Endothelial cell of umbilical vein (primary cell): ENCODE measurements at regions not wholly inside any gene's neighbourhood (a gene's known extent, or its start where the extent isn't known, plus 50 kb on each side); places are given as distances from the start of the nearest gene placed in this dataset.

ENCODE experiments used
- BruUV-seq: library from RNA; stranded (reverse); fragments of 400-500 nt; replicated peaks from 2 replicates; lab custom pipeline; 2021; lab: Mats Ljungman, UMichigan
- CTCF ChIA-PET: fragments of 300-600, 350-600 bp; sonication (Branson Sonifier 250); formaldehyde crosslinking; loops from one replicate; lab custom pipeline; 2021; ENCODE audit warnings: antibody characterized with exemption, inconsistent platforms; lab: Charles Lee
- POLR2A ChIA-PET: fragments of 300-600, 350-600 bp; sonication (Branson Sonifier 250); formaldehyde crosslinking; loops from one replicate; lab custom pipeline; 2021; ENCODE audit warnings: antibody characterized with exemption, inconsistent platforms; lab: Charles Lee
- DNase-seq: peaks from one replicate; pipeline ENCODE4 v3.0.0-alpha.2; 2011; ENCODE audit warnings: low read depth, low spot score
- FAIRE-seq: peaks from 2 replicates; lab custom pipeline; 2011; peaks lifted over from hg19 to GRCh38; lab: Jason Lieb, UNC
- H2AFZ ChIP-seq: 2 replicates; pipeline ENCODE4 v1.6.0; 2012; ENCODE audit warnings: low read depth, low read length, control low read depth, inconsistent platforms
- H3K27ac ChIP-seq: 2 replicates; pipeline ENCODE4 v1.5.1; 2011; ENCODE audit warnings: low read depth, mild to moderate bottlenecking, control low read depth, low read length, moderate library complexity; ENCODE audit not compliant: insufficient read depth
- H3K27me3 ChIP-seq, 2 experiments: 2 replicates each; pipeline versions ENCODE4 v1.6.0 to v1.6.1; 2011; ENCODE audit warnings: low read length in 2 of 2, mixed read lengths in 1 of 2; ENCODE audit not compliant: control insufficient read depth in 2 of 2, insufficient read depth in 2 of 2
- H3K36me3 ChIP-seq, 2 experiments: 2 replicates in 1 of 2; 3 replicates in 1 of 2; pipeline ENCODE4 v1.5.1; 2011; ENCODE audit warnings: low read length in 2 of 2, mild to moderate bottlenecking in 1 of 2, moderate library complexity in 1 of 2; ENCODE audit not compliant: control insufficient read depth in 2 of 2, insufficient read depth in 2 of 2; ENCODE audit errors: extremely low read depth in 1 of 2
- H3K4me1 ChIP-seq: 3 replicates; pipeline ENCODE4 v1.5.1; 2011; ENCODE audit warnings: mild to moderate bottlenecking, low read length; ENCODE audit not compliant: control insufficient read depth, insufficient read depth; ENCODE audit errors: extremely low read depth
- H3K4me2 ChIP-seq: 2 replicates; pipeline ENCODE4 v1.6.1; 2011; ENCODE audit warnings: low read length, control low read depth, mixed read lengths; ENCODE audit not compliant: insufficient read depth
- H3K4me3 ChIP-seq, 3 experiments: fragments of 200-600 bp in 1 of 3; sonication (generic), shearing (Covaris generic) in 1 of 3; replicated peaks in 1 of 3; 2 replicates each; pipeline ENCODE4 v1.5.1; 2011 to 2016; ENCODE audit warnings: control low read depth in 3 of 3, low read length in 3 of 3, mild to moderate bottlenecking in 2 of 3, inconsistent platforms in 1 of 3, low read depth in 1 of 3, moderate library complexity in 1 of 3; ENCODE audit not compliant: insufficient read depth in 1 of 3
- H3K79me2 ChIP-seq: 2 replicates; pipeline ENCODE4 v1.6.0; 2012; ENCODE audit warnings: low read length, inconsistent platforms; ENCODE audit not compliant: control insufficient read depth, insufficient read depth
- H3K9ac ChIP-seq: replicated peaks from 2 replicates; pipeline ENCODE3; 2011; ENCODE audit warnings: low read length, control low read depth; ENCODE audit not compliant: insufficient read depth; ENCODE audit errors: extremely low read depth
- H3K9me1 ChIP-seq: replicated peaks from 3 replicates; pipeline ENCODE4 v1.6.0; 2011; ENCODE audit warnings: mild to moderate bottlenecking, low read length; ENCODE audit not compliant: control insufficient read depth, insufficient read depth; ENCODE audit errors: extremely low read depth
- H3K9me3 ChIP-seq: replicated peaks from 2 replicates; pipeline ENCODE4 v1.5.1; 2012; ENCODE audit warnings: low read length, inconsistent platforms; ENCODE audit not compliant: control insufficient read depth, insufficient read depth
- H4K20me1 ChIP-seq: replicated peaks from 2 replicates; pipeline ENCODE3; 2011; ENCODE audit warnings: mild to moderate bottlenecking, low read length; ENCODE audit not compliant: control insufficient read depth, insufficient read depth; ENCODE audit errors: extremely low read depth
- CTCF ChIP-seq, 2 donors: IDR thresholded peaks; 1 replicate in 1 of 2; 2 replicates in 1 of 2; pipeline ENCODE4 v1.5.1; 2011; ENCODE audit warnings: low read length in 2 of 2, mild to moderate bottlenecking in 2 of 2, moderate library complexity in 2 of 2, control low read depth in 1 of 2, inconsistent platforms in 1 of 2, low read depth in 1 of 2; ENCODE audit not compliant: insufficient read depth in 1 of 2; ENCODE audit errors: extremely low read depth in 1 of 2
- EZH2 ChIP-seq: IDR thresholded peaks from 2 replicates; pipeline ENCODE4 v1.6.1; 2012; ENCODE audit warnings: borderline replicate concordance, low read depth, mild to moderate bottlenecking, moderate library complexity, low read length, inconsistent platforms; ENCODE audit not compliant: severe bottlenecking
- FOS ChIP-seq: IDR thresholded peaks from 2 replicates; pipeline ENCODE4 v1.6.1; 2011; ENCODE audit warnings: mild to moderate bottlenecking, low read length, moderate library complexity, borderline replicate concordance; ENCODE audit not compliant: insufficient read depth
- GATA2 ChIP-seq: IDR thresholded peaks from 2 replicates; pipeline ENCODE4 v1.7.0; 2011; ENCODE audit warnings: low read depth, mild to moderate bottlenecking, moderate library complexity, mixed read lengths, low read length; ENCODE audit not compliant: insufficient read length, insufficient read depth
- JUN ChIP-seq: IDR thresholded peaks from 2 replicates; pipeline ENCODE4 v1.6.1; 2011; ENCODE audit warnings: borderline replicate concordance, low read depth; ENCODE audit not compliant: insufficient read length, insufficient read depth
- MAX ChIP-seq: IDR thresholded peaks from 2 replicates; pipeline ENCODE4 v1.6.1; 2011; ENCODE audit not compliant: insufficient read depth, insufficient read length
- MYC ChIP-seq: IDR thresholded peaks from one replicate; pipeline ENCODE4 v1.6.1; 2011; ENCODE audit warnings: mild to moderate bottlenecking, low read depth, low read length
- POLR2A ChIP-seq: IDR thresholded peaks from 2 replicates; pipeline ENCODE4 v1.6.1; 2012; ENCODE audit warnings: low read depth, mild to moderate bottlenecking, control low read depth, low read length
- POLR2AphosphoS5 ChIP-seq: IDR thresholded peaks from 2 replicates; pipeline ENCODE4 v1.6.1; 2012; ENCODE audit warnings: low read depth, mild to moderate bottlenecking, control low read depth, low read length, moderate library complexity; ENCODE audit not compliant: insufficient read depth
- dilution Hi-C: fragments of 300-500 bp; cut with MboI; formaldehyde crosslinking; loops from one replicate; pipeline ENCODE4 v1.15.0; 2019; ENCODE audit warnings: low sequenced_read_pairs; ENCODE audit not compliant: extremely low pct_ligation_motif_present
- intact Hi-C: fragments of 100-400 bp; cut with micrococcal nuclease; formaldehyde crosslinking; loops from one replicate; pipeline ENCODE4 v1.10.0; 2022

GRCh38 chr11:111086058-111086457, 159.5 kb upstream of the POU2AF2 start:
- H3K9me3 ChIP-seq = no peaks in the 10 kb centered on the region
- ChIA-PET POLR2A (no interaction called here), CTCF (interaction anchor here (1.5 kb wide), 1 partner anchor 10 kb away, joined by 6 read pairs; no protein-coding TSS in a partner anchor)
- no peaks in the 10 kb centered on the region for H3K9me1 ChIP-seq
- no peak for TF ChIP-seq CTCF (IDR thresholded peaks at IDR 0.05; ENCODE audit: extremely low read depth in 1 of 2, insufficient read depth in 1 of 2, low read depth in 1 of 2, low read length in 2 of 2)
- TF ChIP-seq GATA2 = no peak
- no peak for TF ChIP-seq EZH2
- TF ChIP-seq MYC = no peak
- no peak for TF ChIP-seq FOS
- no peak for TF ChIP-seq MAX
- no peak for TF ChIP-seq POLR2A
- TF ChIP-seq POLR2AphosphoS5 = no peak
- TF ChIP-seq JUN = no peak
- no TSS peak for BruUV-seq
- dilution Hi-C loops (no loop called here), intact Hi-C loops (no loop called here)
- no peak overlapping the region for H3K4me3 ChIP-seq
- H3K4me1 ChIP-seq = no peaks in the 10 kb centered on the region
- DNase-seq (no peak), FAIRE-seq (no peak)
- no peak overlapping the region for H3K4me2 ChIP-seq
- H3K27ac ChIP-seq = no peak overlapping the region
- H3K9ac ChIP-seq = no peak overlapping the region
- H3K79me2 ChIP-seq = no peaks in the 10 kb centered on the region
- H4K20me1 ChIP-seq = no peaks in the 10 kb centered on the region
- H2AFZ ChIP-seq = no peak overlapping the region
- no peaks in the 10 kb centered on the region for H3K27me3 ChIP-seq
- no peaks in the 10 kb centered on the region for H3K36me3 ChIP-seq
